Muscle of leg (tissue), 3 donors: ENCODE measurements at regions not wholly inside any gene's neighbourhood (a gene's known extent, or its start where the extent isn't known, plus 50 kb on each side); places are given as distances from the start of the nearest gene placed in this dataset.
"Not testable (repeated sequence)": the region's sequence is repeated elsewhere in the genome, so short reads cannot be mapped to it uniquely, and the experiment has no call there.

Experiments used
- DNase-seq: peaks from one replicate; pipeline ENCODE4 v3.0.0; 2013
- H3K27ac ChIP-seq: one replicate; pipeline ENCODE4 v1.5.1; 2013; ENCODE audit warnings: mild to moderate bottlenecking, low read length, control low read depth
- H3K27me3 ChIP-seq: one replicate; pipeline ENCODE4 v1.6.1; 2013; ENCODE audit warnings: low read length; ENCODE audit not compliant: control insufficient read depth, insufficient read depth
- H3K36me3 ChIP-seq: one replicate; pipeline ENCODE4 v1.6.1; 2013; ENCODE audit warnings: low read length; ENCODE audit not compliant: control insufficient read depth, insufficient read depth
- H3K4me1 ChIP-seq: one replicate; pipeline ENCODE4 v1.6.1; 2013; ENCODE audit warnings: low read length; ENCODE audit not compliant: control insufficient read depth, insufficient read depth
- H3K4me3 ChIP-seq: one replicate; pipeline ENCODE4 v1.5.1; 2013; ENCODE audit warnings: low read length, control low read depth
- H3K9me3 ChIP-seq: replicated peaks from 2 replicates; pipeline ENCODE4 v1.6.1; 2013; ENCODE audit warnings: low read depth, low read length; ENCODE audit not compliant: control insufficient read depth
- WGBS: methylation state at CpG from one replicate; pipeline ENCODE4 v1.1.5; 2013; ENCODE audit warnings: missing lambda C conversion rate; ENCODE audit not compliant: insufficient coverage; 5-methylcytosine and 5-hydroxymethylcytosine counted together

DNA sequence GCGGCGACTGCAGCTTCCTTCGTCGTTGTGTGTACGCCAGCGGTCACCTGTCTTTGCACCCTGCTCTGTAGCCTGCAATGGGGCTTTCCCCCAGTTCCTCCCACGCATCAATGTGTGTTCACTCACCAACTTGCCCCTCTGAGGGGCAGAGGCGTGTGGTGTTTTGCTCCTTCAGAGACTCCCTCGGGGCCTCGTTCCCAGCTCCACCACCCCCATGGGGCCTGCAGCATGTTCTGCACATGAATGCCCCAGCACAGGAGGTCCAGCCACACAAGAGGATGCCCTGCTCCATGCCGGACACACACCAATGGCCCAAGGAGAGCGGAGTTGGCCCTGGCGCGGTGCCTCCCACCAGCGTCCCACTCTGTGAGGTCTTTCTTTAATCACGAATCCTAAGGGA is 196.8 kb downstream of the BANP start:
- not testable (repeated sequence) for H3K27me3 ChIP-seq, H3K36me3 ChIP-seq, H3K9me3 ChIP-seq, DNase-seq, H3K27ac ChIP-seq, H3K4me3 ChIP-seq
- H3K4me1 ChIP-seq, result peaks cover 30% of the 10 kb centered on the region
- WGBS, result 93% methylated on average over 10 of the region's 16 CpGs

DNA sequence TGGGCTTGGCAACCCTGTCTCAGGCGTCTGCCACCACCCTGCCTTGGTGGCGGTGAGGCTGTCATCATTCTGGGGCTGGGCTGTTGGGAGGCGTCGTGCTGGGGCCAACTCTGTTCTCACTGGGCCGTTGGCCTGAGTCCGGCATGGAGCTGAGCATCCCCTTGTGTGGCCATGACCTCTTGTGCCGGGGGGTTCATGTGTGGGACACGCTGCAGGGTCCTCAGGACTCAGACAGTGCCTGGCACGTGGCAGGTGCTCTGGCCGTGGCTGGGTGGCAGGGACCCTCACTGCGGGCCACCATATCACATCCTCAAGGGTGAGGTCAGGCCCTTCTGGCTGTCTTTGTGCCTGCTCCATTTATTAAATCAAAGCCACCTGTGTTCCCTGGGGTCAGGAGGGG is 197.4 kb downstream of the BANP start:
- H3K27ac ChIP-seq, DNase-seq: not testable (repeated sequence)
- WGBS, result 79% methylated on average over 10 of the region's 11 CpGs

DNA sequence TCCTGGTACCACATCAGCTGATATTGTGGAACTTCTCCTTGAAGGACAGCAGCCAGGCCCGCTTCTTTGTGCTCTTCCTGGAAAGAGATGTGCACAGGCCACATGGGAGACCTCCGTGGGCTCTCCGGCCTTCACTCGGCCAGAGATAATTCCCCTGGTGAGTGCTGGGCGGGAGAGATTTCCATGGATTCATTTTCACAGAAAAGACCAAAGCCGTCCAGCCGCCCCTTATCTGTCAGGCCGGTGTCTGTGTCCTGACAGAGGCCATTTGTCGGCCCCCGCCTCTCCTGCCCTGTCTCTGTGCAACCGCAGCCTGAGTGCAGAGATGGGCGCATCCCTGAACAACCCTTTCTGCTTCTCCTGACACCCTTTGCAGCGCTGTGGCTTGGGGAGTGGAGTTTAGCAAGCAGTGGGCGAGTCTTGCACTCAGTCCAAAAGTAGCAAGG is 197.9 kb downstream of the BANP start:
- H3K9me3 ChIP-seq, DNase-seq, H3K36me3 ChIP-seq, H3K27me3 ChIP-seq, H3K4me3 ChIP-seq, H3K27ac ChIP-seq: not testable (repeated sequence)
- peaks cover 30% of the 10 kb centered on the region for H3K4me1 ChIP-seq
- WGBS, result 100% methylated on average over 1 of the region's 14 CpGs

More for the DNA sequence above, 197.4 kb downstream of the BANP start:
- peaks cover 30% of the 10 kb centered on the region for H3K4me1 ChIP-seq
- not testable (repeated sequence) for H3K9me3 ChIP-seq, H3K4me3 ChIP-seq, H3K27me3 ChIP-seq, H3K36me3 ChIP-seq

DNA sequence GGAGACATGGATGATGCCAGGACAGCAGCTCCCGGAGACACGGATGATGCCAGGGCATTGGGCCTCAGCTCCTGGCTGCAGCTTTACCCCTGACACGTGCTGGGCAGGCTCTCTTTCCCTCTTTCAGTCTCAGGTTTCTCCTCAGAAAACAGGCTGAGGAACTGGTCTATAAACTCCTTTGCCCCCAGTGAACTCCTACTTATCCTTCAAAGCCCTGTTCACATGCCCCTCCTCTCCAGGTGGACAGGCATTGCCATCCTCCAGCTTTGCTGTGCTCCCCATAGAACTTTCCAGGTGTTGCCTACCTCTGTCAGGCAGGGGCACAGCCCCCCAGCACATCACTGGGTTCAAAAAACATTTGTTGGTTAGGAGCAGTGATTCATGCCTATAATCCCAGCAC is 198.4 kb downstream of the BANP start:
- H3K4me1 ChIP-seq, result peaks cover 30% of the 10 kb centered on the region
- not testable (repeated sequence) for H3K4me3 ChIP-seq, H3K36me3 ChIP-seq, DNase-seq, H3K27ac ChIP-seq, H3K9me3 ChIP-seq, H3K27me3 ChIP-seq
- 71% methylated on average over 3 of the region's 3 CpGs for WGBS

DNA sequence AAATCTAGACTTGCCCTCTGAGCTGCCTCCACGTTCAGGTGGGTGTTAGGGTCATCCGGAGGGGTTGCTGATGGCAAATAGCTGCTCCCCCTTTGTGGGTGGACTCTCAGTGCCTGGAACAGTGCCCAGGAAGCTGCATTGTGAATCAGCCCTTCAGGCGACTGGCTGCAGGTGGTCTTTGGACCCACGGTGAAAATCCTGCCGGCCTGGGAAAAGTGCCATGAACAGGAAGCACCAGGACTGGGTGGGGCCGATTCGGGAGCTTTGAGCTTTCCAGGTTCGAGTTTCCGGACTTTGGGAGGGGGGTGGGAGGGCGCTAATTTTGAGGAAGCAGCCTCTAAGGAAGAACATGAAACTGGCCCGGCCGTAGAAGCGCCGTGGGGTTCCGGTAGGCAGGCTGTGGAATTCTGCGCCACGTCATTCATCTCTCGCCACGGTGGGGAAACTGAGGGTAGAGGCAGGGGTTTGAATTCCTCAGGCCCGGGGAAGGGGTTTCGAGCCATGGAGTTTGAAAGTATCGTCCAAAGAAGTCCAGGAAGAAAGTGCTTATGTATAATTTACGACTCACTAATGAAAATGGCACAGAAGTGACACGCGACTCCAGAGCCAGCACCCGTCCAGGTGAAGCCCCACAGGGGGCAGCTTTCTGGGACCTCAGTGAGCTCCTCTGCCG is 199.4 kb downstream of the BANP start:
- H3K27ac ChIP-seq, result peak overlapping the region; percentile 82
- not testable (repeated sequence) for H3K4me3 ChIP-seq, DNase-seq, H3K27me3 ChIP-seq, H3K36me3 ChIP-seq, H3K9me3 ChIP-seq
- 33% methylated on average over 13 of the region's 27 CpGs for WGBS
- peaks cover 30% of the 10 kb centered on the region for H3K4me1 ChIP-seq

DNA sequence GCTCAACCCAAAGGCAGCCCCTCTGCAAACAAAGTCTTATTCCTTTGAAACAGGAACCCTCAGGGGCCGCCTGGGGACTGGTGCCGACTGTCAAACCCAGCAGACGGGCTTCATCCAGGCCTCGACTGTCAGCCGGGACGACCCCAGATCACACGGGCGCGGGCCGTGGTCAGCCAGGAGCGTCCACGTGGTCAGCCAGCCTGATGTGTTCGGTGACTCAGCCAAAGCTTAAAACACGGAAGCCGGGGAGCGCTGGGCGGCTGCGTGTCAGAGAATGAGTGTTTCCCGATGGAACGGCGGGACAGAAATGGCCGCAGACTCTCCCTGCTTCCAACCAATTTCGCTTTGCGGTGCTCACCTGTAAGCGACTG is 199.9 kb downstream of the BANP start:
- not testable (repeated sequence) for H3K9me3 ChIP-seq, H3K36me3 ChIP-seq, H3K4me3 ChIP-seq, H3K27me3 ChIP-seq
- H3K27ac ChIP-seq, result peak overlapping the region; percentile 82
- WGBS, result 51% methylated on average over 19 of the region's 25 CpGs
- H3K4me1 ChIP-seq, result peaks cover 30% of the 10 kb centered on the region
- peak; percentile 51 for DNase-seq

DNA sequence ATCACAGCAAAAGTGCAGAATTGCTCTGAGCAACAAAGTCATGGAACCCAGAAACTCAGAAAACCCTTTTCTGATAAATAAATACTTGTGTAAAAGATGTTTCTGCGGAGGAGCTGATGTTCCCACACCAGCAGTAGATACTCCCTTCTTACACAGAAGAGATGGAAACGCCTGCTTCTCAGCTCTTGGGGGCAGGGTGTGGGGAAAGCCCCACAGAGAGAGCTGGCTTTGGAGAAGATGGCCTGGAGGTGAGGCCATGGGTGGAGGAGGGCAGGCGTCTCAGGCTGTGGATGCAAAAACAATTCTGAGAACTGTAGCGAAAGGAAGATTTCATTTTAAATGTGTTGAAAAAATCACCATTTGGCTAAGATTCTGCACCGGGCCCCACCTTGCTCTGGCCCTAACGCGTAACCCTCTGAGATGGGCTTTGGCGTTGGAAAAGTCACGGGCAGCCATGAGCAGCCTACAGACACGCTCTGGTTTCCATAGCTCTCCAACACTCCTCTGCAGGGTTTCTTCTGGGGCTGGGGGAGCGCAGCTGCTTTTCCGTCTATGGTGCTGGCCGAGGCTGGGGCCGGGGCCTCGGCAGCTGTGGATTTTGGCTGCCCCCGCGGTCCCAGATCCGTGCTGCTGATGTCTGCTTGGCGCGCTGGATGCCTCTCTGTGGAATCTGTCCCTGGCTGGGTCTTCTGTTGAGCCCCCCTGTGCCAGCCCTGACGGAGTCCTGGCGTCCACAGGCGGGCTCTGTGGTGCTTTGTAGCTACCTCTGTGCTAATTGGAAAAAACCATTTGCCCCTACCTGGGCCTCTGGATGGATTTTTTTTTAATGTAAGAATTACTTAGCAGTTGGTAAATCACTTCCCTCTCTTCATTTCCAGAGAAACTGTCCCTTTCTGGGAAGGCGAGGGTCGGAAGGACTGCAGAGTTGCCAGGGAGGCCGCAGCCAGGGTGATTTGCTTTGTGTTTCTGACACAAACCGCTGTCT is 200.9 kb downstream of the BANP start:
- peaks cover 30% of the 10 kb centered on the region for H3K4me1 ChIP-seq
- 25% methylated on average over 17 of the region's 27 CpGs for WGBS
- not testable (repeated sequence) for H3K4me3 ChIP-seq, H3K27me3 ChIP-seq, H3K36me3 ChIP-seq, H3K9me3 ChIP-seq
- DNase-seq, result peak; percentile 91
- peak overlapping the region; percentile 82 for H3K27ac ChIP-seq

DNA sequence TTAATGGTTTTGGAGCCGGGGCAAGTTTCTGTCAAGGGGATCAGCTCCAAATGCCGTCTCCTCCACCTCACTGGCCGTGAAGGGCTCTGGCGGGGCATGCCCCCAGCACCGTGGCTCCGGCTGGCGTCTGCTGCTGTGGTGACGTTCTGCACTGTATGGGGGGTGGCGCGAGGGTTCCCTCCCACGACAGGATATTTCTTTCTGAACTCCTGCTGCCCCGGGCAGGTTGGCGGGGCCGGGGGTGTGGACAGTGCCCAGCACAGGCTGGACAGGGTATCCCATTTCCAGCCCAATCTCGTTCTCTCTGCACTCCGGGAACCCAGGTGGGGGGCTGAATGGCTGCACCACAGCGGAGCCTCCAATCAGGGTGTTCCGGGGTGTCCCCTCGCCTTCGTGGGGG is 201.6 kb downstream of the BANP start:
- peak overlapping the region; percentile 82 for H3K27ac ChIP-seq
- H3K36me3 ChIP-seq, H3K4me3 ChIP-seq, H3K9me3 ChIP-seq, H3K27me3 ChIP-seq: not testable (repeated sequence)
- peaks cover 30% of the 10 kb centered on the region for H3K4me1 ChIP-seq
- 61% methylated on average over 8 of the region's 20 CpGs for WGBS
- DNase-seq, result peak; percentile 50

DNA sequence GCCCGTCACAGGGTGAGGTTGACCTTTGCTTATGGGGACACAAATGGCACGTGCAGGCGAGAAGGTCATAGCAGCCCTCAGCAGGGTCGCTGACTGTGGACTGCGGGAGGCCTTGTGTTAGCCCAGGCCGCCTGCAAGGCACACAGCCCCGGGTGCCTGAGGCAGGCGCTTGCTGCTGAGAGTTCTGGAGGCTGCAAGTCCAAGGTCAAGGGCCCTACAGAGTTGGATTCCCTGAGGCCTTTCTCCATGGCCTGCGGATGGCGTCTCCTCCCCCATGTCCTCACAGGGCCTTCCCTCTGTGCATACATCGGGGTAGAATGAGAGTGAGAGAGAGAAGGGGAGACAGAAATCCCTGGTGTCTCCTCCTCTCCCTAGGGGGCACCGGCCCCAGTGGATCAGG is 202.3 kb downstream of the BANP start:
- H3K9me3 ChIP-seq, H3K27me3 ChIP-seq, H3K36me3 ChIP-seq, H3K4me3 ChIP-seq, H3K27ac ChIP-seq, DNase-seq: not testable (repeated sequence)
- H3K4me1 ChIP-seq, result peaks cover 30% of the 10 kb centered on the region
- WGBS, result 83% methylated on average over 3 of the region's 12 CpGs

DNA sequence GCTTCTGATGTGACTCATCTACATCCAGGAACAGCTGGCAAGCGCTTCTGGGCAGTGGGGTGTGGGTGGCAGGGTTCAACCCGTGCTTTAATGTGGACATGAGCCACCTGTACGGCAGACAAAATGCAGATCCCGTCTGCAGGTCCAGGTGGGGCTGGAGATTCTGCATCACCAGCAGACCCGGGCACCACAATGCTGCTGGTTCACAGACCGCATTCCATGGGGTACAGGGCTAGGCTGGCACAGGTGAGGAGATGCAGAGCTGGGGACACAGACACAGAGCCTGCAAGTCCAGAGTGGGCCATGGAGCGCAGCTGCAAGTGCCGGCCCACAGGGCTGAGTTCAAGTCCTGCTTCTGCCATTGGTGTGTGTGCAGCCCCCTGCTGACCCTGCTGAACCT is 203.7 kb downstream of the BANP start:
- DNase-seq, result not testable (repeated sequence)

More for the DNA sequence above, 203.7 kb downstream of the BANP start:
- not testable (repeated sequence) for H3K27ac ChIP-seq, H3K9me3 ChIP-seq, H3K36me3 ChIP-seq, H3K4me3 ChIP-seq, H3K27me3 ChIP-seq
- 70% methylated on average over 6 of the region's 8 CpGs for WGBS
- H3K4me1 ChIP-seq, result peaks cover 27% of the 10 kb centered on the region
